H1 (cell line): ENCODE measurements at regions not wholly inside any gene's neighbourhood (a gene's known extent, or its start where the extent isn't known, plus 50 kb on each side); places are given as distances from the start of the nearest gene placed in this dataset.

Experiments
- CREB1 ChIP-seq: IDR thresholded peaks from 2 replicates; pipeline ENCODE4 v1.6.1; 2012; ENCODE audit warnings: inconsistent platforms
- ZNF274 ChIP-seq: IDR thresholded peaks from 2 replicates; pipeline ENCODE4 v1.7.0; 2012; ENCODE audit warnings: low read length, borderline replicate concordance; ENCODE audit errors: extremely low read depth

DNA sequence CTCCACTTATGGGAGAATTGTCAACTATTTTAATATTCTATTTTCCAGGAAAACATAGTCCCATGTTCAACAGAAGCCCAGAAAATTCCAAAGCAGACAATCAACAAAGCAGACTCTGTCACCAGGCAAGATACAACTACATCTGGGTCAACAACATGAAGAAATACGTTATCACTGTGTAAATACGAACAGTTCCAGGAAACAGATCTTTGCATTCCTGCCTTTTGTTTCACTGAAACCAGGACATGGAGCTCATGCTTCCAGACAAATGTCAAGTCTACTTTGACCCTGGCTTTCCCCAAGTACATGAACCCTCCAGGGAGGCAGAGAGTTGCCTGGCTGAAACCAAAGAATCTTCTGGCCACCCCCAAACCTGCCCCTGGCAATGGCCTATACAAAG is 106.7 kb downstream of the SETD4 start (continued):
- TF ChIP-seq ZNF274 (no peak), CREB1 (no peak)
